Vagina (tissue), 2 donors: ENCODE measurements at regions not wholly inside any gene's neighbourhood (a gene's known extent, or its start where the extent isn't known, plus 50 kb on each side); places are given as distances from the start of the nearest gene placed in this dataset.

ENCODE experiments used
- CTCF ChIP-seq, 3 experiments: fragments of 450-650 bp in 2 of 3; fragments of 200-600 bp in 1 of 3; sonication (generic) in 1 of 3; IDR thresholded peaks; one replicate each; pipeline ENCODE4 v1.5.1; 2017 to 2019; ENCODE audit warnings: antibody characterized with exemption in 3 of 3, mild to moderate bottlenecking in 2 of 3, moderate library complexity in 2 of 3
- POLR2A ChIP-seq, 2 donors: fragments of 450-650 bp; IDR thresholded peaks; one replicate each; pipeline ENCODE4 v1.6.1; 2017; ENCODE audit warnings: antibody characterized with exemption in 2 of 2, mild to moderate bottlenecking in 2 of 2, moderate library complexity in 2 of 2

GRCh38 chr10:130519791-130520190 lies 383.6 kb downstream of the GLRX3 start:
- TF ChIP-seq CTCF (IDR thresholded peaks at IDR 0.05) (no peak), POLR2A (IDR thresholded peaks at IDR 0.05) (no peak)
